Middle frontal gyrus (tissue), 1 donor: ENCODE measurements at regions not wholly inside any gene's neighbourhood (a gene's known extent, or its start where the extent isn't known, plus 50 kb on each side); places are given as distances from the start of the nearest gene placed in this dataset.

Experiments
- DNase-seq: peaks from one replicate; pipeline ENCODE4 v3.0.0-alpha.2; 2015; ENCODE audit warnings: low spot score; ENCODE audit errors: extremely low spot score

GRCh38 chr13:59103004-59103768, 1060.5 kb downstream of the DIAPH3 start:
- no peak for DNase-seq

- DNase-seq: no peak
Measured at GRCh38 chr13:59111751-59112171, 1052.0 kb downstream of the DIAPH3 start.

GRCh38 chr13:59112221-59112718, 1051.5 kb downstream of the DIAPH3 start:
- DNase-seq: no peak

GRCh38 chr13:59119475-59119874, 1044.3 kb downstream of the DIAPH3 start:
- no peak for DNase-seq

GRCh38 chr13:59120297-59120843, 1043.4 kb downstream of the DIAPH3 start:
- no peak for DNase-seq

- no peak for DNase-seq
Measured at GRCh38 chr13:59121507-59121906, 1042.2 kb downstream of the DIAPH3 start.

GRCh38 chr13:59126474-59126873, 1037.3 kb downstream of the DIAPH3 start:
- DNase-seq: no peak

- no peak for DNase-seq
Measured at GRCh38 chr13:59133903-59134302, 1029.8 kb downstream of the DIAPH3 start.

GRCh38 chr13:59144700-59145099, 1019.0 kb downstream of the DIAPH3 start:
- no peak for DNase-seq

- DNase-seq: no peak
Measured at GRCh38 chr13:59145381-59145780, 1018.3 kb downstream of the DIAPH3 start.

- DNase-seq: no peak
Measured at GRCh38 chr13:59157181-59157580, 1006.5 kb downstream of the DIAPH3 start.

GRCh38 chr13:59166174-59166573, 997.6 kb downstream of the DIAPH3 start:
- DNase-seq: no peak

- no peak for DNase-seq
Measured at GRCh38 chr13:59172076-59172475, 991.7 kb downstream of the DIAPH3 start.

- no peak for DNase-seq
Measured at GRCh38 chr13:59176775-59177174, 987.0 kb downstream of the DIAPH3 start.

GRCh38 chr13:59178344-59178743, 985.4 kb downstream of the DIAPH3 start:
- no peak for DNase-seq

- DNase-seq: no peak
Measured at GRCh38 chr13:59182241-59182640, 981.5 kb downstream of the DIAPH3 start.

GRCh38 chr13:59197397-59197796, 966.3 kb downstream of the DIAPH3 start:
- no peak for DNase-seq

- no peak for DNase-seq
Measured at GRCh38 chr13:59201841-59202240, 961.9 kb downstream of the DIAPH3 start.

GRCh38 chr13:59203855-59204254, 959.9 kb downstream of the DIAPH3 start:
- no peak for DNase-seq

- DNase-seq: no peak
Measured at GRCh38 chr13:59205501-59205900, 958.2 kb downstream of the DIAPH3 start.

GRCh38 chr13:59208405-59209195, 955.1 kb downstream of the DIAPH3 start:
- DNase-seq: no peak

GRCh38 chr13:59210543-59210942, 953.2 kb downstream of the DIAPH3 start:
- DNase-seq: no peak
